HG03039 (cell line): ENCODE measurements at regions not wholly inside any gene's neighbourhood (a gene's known extent, or its start where the extent isn't known, plus 50 kb on each side); places are given as distances from the start of the nearest gene placed in this dataset.
"Not testable (repeated sequence)": the region's sequence is repeated elsewhere in the genome, so short reads cannot be mapped to it uniquely, and the experiment has no call there.

ENCODE experiments used
- ATAC-seq: cut with Tn5 transposase; IDR thresholded peaks from one replicate; pipeline ENCODE4 v1.9.1; 2021; ENCODE audit warnings: mild to moderate bottlenecking, moderate library complexity; ENCODE audit not compliant: unreplicated experiment

DNA sequence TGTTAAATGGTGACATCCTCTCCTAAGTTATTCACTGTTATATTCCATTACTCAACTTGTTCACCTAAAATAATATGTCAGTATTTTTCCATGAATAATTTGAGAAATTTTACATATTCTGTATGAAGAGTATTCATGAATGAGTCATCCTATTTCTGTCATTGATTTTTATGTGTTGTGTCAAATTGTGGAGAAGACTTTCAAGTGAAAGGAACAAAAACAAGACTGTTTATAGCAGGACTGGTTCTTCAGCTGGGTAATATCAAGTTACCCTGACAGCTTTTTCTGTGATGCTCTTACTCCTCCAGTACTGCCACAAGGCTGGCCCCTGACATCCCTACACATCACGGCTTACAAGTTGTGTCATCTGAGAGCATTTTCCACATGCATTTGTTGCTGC lies 847.7 kb downstream of the NCAM2 start:
- ATAC-seq: no peak

GRCh38 chr21:21851205-21851604 lies 853.0 kb downstream of the NCAM2 start:
- ATAC-seq: no peak

DNA sequence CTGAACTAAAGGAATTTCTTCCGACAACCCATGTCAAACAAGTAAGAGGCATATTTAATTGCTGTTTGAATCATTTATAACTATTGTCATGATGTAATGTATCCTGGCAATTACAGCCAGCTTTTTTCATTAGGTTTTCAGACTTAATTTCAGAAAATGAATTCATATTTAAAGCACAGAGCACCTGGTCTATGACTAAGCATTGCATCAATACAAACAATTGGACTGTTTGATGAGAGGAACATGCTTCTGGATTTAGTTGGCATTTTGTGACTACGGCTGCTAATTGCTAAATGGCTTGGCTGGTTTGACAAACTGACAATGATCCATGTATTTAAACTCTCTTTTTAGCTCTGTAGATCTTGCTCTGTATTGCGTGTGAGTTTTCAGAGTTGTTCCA lies 853.4 kb downstream of the NCAM2 start:
- ATAC-seq: no peak

GRCh38 chr21:21858502-21859334 lies 860.5 kb downstream of the NCAM2 start:
- ATAC-seq: no peak

- no peak for ATAC-seq
Observed at GRCh38 chr21:21860888-21861287, 862.7 kb downstream of the NCAM2 start.

DNA sequence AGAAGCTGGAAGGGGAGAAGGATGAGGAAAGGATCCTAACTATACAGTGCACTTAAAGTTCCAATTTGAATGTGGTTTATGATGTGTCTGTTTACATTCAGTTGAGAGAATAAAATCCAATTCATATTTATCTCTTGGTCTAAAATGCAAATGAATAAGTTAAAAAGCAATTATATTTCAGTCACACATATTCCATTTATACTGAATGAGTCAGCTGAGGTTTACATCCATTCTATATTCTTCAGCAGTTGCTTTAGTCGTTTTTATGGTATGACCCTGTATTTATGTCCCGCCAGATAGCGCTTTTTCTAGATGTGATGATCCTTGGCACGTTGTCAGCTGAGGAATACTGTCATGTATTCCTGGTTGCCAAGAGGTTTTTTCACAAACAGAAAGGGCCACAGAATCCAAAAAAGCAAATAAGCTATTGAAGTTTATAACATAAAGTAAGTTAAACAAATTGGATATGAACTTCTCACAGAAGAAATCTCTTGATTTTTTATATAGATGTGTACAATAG lies 866.2 kb downstream of the NCAM2 start:
- ATAC-seq: no peak

- no peak for ATAC-seq
Observed at GRCh38 chr21:21897275-21897883, 899.2 kb downstream of the NCAM2 start.

GRCh38 chr21:21898801-21899200 lies 900.6 kb downstream of the NCAM2 start:
- no peak for ATAC-seq

GRCh38 chr21:21902416-21902815 lies 904.2 kb downstream of the NCAM2 start:
- ATAC-seq: not testable (repeated sequence)

- ATAC-seq: no peak
Observed at GRCh38 chr21:21907271-21907670, 909.1 kb downstream of the NCAM2 start.

- ATAC-seq: no peak
Observed at GRCh38 chr21:21915816-21916215, 917.6 kb downstream of the NCAM2 start.

GRCh38 chr21:21921410-21922232 lies 923.4 kb downstream of the NCAM2 start:
- ATAC-seq: no peak

GRCh38 chr21:21929226-21929625 lies 931.0 kb downstream of the NCAM2 start:
- ATAC-seq: no peak

DNA sequence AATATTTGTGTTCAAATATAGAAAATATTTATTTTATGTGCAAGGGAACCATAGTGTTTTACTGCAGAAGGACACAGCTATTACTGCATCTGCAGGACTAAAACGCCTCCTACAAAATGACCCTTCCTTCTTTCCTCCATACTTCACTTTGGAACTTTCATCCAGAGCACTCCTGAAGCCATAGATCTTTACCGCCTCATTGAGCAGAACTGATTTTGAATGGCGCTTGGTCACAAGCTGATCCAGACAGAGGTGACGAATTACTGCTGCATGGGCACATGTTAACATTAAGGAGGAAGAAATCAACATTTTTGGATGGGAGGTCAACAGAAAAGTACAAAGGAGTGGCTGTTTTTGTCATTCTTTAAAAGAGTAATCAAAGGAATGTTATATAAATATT lies 931.6 kb downstream of the NCAM2 start:
- no peak for ATAC-seq

GRCh38 chr21:21952566-21952965 lies 954.4 kb downstream of the NCAM2 start:
- ATAC-seq: no peak

GRCh38 chr21:21955204-21955603 lies 957.0 kb downstream of the NCAM2 start:
- no peak for ATAC-seq

- ATAC-seq: no peak
Observed at GRCh38 chr21:21957490-21957889, 959.3 kb downstream of the NCAM2 start.

DNA sequence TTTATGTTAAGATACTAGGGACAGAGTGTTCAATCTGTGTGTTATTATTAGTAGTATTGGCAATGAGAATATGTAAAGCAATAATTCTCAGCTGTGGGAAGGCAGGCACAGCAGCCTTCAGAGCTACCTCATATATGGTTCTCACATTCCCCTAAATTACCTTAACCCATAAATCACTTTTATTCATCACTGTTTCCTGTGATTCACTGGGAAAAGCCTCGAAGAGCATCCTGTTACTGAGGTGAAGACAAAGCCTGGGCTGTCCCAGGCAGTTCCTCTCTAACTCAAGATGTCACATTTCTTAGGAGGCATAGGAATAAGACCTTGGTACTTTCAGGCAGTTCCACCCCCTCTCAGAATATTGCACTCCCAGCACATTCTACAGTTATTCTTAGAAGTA lies 965.7 kb downstream of the NCAM2 start:
- ATAC-seq: no peak

DNA sequence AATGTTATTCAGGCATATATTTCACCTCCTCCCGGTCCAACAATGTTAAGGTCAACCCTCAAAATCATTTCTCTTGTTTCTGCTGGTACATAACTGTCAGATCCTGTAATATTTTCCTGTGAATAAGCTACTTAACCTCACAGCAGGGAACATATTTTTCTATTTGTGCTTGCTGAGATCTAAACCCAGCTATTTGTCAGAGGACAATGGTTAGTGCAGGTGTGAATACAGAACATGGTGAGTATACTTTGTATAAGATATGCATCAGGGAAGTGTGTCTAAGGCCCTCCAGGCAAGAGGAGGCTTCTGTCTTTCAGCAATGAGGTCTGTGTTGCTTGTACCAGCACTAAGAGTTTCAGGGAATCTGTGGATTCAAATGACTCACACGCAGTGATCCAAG lies 970.6 kb downstream of the NCAM2 start:
- no peak for ATAC-seq

DNA sequence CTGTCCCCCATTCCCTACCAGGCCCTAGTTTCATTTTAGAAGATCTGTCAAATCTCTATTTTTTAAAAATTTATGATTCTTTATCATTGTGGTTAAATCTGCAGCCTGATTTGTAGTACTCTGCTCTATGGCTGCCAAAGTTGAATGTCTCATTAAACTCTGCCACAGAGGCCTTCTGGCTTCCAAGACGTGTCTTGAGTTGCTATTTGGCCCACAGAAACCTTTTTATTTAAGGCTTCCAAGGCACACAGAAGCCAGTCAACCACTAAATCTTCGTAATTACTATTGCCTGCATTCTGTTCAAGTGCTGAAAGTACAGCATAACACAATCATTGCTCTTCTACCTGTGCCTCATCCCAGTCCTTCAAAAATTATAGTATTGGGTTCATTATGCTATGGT lies 971.0 kb downstream of the NCAM2 start:
- ATAC-seq: no peak

DNA sequence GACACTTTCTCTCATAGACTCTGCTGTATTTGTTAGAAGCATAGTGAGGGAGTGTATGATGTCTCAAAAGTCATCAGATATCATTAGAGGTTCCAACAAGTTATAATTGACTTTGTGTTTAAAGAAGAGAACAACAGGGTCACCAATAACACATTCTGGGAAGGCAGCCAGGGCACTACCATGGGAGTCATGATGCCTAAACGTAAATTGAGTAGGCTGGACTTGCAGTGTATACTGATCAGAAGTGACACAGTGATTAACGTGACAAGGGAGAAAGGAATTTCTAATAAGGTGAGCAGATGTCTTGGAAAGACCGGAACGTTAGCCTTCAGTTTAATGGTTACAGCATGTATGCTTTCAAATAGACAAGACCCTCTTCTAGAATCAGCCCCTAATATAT lies 973.2 kb downstream of the NCAM2 start:
- no peak for ATAC-seq
